ENCODE measurements at regions not wholly inside any gene's neighbourhood (a gene's known extent, or its start where the extent isn't known, plus 50 kb on each side); places are given as distances from the start of the nearest gene placed in this dataset.

DNA sequence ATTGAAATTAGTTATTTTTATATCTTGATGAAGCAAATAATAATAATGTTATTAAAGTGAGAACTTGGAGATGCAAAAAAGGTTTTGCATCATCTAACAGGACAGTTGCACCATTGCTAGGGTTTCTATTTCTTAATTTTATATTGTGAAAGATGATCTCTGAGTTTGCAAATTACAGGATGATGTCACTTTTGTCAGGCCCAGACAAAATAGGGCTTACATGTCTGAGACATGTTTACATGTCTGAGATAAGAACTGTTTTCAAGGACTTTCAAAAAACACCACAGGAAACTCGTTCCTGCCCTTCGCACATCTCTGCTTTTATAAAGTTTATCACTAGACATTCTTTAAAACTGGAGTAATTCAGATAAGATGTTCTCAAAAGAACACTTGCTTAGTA is 1075.8 kb upstream of the MANEA start:
- TF ChIP-seq, protein P1, sequence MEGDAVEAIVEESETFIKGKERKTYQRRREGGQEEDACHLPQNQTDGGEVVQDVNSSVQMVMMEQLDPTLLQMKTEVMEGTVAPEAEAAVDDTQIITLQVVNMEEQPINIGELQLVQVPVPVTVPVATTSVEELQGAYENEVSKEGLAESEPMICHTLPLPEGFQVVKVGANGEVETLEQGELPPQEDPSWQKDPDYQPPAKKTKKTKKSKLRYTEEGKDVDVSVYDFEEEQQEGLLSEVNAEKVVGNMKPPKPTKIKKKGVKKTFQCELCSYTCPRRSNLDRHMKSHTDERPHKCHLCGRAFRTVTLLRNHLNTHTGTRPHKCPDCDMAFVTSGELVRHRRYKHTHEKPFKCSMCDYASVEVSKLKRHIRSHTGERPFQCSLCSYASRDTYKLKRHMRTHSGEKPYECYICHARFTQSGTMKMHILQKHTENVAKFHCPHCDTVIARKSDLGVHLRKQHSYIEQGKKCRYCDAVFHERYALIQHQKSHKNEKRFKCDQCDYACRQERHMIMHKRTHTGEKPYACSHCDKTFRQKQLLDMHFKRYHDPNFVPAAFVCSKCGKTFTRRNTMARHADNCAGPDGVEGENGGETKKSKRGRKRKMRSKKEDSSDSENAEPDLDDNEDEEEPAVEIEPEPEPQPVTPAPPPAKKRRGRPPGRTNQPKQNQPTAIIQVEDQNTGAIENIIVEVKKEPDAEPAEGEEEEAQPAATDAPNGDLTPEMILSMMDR (IDR thresholded peaks at IDR 0.05) = no peak
- TF ChIP-seq POLR2A (IDR thresholded peaks at IDR 0.05) = no peak
